Stimulated activated CD4-positive, alpha-beta T cell treated with anti-CD3 and anti-CD28 coated beads, TNF-alpha, amount 100 ng/mL, for 4 hours (primary cell): ENCODE measurements at regions not wholly inside any gene's neighbourhood (a gene's known extent, or its start where the extent isn't known, plus 50 kb on each side); places are given as distances from the start of the nearest gene placed in this dataset.

ENCODE experiments used
- DNase-seq, 3 experiments: peaks; one replicate each; pipeline ENCODE4 v3.0.0-alpha.2; 2020; ENCODE audit warnings: low read depth in 3 of 3

DNA sequence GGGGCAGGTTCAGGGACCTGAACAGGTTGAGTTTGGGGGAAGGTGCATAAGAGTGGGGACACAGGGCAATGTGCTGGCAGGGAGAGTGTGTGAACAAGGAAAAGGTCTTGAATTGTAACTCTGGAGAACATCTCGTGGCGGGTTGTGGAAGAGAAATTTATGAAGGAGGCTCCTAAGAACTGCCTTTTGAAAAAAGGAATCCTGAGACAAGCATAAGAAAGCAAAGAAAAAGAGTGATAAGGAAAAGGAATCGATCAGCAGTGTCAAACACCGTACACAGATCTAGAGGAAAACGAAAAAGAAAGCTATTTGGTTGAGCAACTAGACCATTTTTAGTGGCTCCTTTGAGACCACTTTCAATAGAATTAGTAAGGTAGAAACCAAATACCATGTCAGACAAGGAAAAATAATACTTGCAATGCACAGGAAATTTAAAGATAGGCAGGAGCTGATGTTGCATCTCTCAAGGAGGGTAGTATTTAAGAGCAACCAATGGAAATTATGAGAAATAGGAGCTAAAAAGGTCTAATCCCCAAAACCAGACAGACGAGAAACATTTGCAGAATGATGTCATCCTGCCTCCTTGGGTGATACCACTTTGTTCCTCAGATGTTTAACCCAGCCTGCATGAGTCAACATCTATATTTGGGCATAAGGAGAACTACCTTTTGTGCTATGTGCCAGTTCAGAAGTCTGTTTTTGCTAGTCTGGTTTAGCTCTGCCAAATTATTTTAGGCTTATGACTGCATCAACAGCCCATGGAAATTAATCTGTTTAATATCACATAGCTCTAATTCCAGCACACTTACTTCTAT is 64.5 kb upstream of the STK38L start:
- DNase-seq: no peak

DNA sequence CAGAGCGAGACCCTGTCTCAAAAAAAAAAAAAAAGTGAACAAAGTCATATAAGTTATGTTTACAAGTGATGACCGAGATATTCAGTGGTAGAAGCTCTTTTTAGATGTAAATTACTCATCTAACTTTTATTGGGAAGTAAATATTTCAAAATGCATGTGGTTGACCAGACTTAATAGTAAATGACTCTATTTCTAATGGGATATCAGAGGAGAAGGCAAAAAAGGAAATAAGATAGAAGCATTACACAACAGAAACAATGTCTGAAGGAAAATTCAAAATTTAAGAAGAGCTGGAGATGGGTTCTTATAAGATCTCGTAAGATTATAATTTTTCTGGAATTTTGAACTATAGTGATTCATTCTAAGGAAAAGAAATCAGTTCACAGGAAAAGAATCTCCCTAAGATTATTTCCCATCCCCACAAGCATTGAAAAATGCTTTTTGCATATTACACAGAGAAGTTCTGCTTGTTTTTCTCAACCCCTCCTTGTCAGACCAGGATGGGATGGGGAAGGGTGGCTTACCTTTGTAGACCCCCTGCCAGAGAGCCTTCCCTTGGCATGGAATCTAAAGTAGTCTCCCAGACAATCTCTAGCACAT is 63.1 kb upstream of the STK38L start:
- DNase-seq: no peak

DNA sequence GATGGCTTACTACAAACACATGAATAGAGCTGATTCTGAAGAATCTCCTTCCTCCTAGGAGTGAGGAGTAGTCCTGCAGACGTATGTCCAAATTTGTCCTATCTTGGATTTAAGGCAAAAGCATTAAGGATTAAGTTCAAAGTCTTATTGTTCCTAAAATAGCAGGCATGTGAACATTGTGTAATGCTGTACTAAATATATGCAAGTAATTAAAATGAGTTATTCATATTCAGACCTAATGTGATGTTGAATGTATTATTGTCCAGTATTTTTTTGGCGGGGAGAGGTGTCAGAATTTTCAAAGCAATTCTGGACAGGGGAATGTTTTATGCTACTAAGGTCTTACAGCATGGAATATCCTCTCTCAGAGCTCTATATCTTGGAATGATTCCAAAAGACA is 60.7 kb upstream of the STK38L start:
- no peak for DNase-seq

DNA sequence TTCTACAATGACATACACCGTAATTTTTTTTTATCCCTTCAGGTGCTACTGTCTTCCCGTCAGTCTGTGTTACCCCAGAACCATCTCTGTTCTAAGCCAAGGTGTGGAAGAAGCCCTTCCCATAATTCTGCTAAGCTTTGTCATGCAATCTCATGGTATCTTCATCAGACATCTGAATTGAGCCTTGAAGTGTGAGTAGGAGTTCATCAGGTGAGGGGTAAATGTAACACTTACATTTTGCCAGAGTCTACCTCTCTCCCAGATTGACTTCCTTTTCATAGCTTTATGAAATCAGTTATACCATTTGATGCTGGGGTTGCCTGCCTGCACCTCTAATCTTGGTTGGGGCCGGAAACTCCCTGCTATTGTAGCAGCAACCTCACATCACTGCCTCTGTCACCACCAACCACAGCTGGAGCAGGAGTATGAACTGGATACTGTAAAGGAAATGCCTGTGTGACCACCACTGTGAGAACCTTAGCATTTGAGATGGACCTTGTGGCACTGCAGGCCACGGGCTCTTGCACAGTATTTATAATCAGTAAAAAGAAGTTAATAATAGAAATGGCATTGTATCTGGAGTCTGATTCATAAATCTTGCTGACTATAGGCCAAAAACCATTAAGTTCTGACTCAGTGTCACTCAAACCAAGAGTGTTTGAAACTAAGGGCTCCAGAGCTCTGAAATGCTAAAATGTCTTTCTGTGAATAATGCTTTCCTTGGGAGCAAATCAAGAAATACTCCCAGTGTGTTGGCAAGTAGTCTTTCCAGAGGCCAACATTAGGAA is 58.7 kb upstream of the STK38L start:
- DNase-seq: no peak

DNA sequence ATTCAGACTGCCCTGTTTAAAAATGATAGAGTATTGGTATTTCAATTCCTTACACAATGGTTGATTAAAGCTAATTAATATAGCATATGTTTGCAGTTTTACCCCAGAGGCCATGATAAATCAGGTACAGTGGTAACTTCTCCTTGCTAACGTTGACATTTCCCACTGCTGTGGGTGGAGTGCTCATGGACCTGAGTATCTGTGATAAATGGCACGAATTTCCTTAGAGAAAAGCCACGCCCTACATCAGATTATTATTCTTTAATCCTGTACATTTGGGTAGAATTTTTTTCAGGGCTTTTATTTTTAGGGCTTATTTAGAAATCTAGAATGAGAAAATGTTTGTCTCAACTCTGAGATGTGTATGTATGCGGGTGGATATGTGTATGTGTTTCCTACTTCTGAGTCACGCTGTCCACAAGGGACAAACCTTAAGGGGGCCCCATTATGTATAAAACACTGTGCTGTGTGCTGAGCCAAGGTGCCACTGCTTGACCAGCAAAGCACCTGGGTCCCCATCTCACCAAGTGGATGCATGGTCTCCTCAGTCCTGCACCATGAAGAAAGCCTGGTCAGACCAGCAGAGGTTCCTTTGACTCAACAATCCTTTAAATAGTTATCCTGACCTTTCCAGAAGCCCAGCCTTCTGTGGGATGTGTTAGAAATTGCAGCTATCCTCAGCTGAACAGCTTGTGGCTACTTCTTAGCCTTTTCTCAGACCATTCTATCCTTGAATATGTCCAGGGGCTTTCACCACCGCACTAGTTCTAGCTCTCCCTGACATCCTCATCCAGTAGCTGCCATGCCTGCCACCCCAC is 57.9 kb upstream of the STK38L start:
- DNase-seq: no peak

DNA sequence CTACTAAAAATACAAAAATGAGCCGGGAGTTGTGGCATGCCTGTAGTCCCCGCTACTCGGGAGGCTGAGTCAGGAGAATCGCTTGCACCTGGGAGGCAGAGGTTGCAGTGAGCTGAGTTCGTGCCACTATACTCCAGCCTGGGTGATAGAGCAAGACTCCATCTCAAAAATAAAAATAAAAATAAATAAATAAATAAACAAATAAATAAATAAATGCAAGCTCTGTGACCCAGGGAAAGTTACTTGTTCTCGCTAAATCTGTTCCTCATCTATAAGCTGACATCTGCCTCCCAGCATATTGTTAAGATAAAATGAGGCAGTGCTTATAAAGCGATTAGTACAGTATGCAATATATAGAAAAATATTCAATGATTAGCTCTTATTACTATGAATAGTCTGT is 56.4 kb upstream of the STK38L start:
- DNase-seq: no peak

DNA sequence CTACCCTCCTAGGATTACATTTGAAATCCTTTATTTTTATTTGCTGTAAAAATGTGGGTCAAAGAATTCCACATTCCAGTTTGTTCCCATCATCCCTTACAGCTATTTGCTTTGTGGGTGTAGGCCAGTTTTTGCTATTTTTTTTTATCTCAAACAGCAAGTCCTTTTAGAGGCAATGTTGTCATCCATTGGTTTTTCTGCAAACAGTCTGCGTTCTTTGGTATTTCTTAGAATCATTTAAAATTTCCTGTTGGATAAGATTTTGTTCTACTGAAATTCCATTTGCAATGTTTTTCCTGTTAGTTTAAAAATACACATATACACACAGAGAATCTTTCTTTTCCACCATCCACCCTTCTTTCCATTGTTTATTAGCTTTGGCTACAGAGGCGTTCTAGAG is 53.3 kb upstream of the STK38L start:
- no peak for DNase-seq

DNA sequence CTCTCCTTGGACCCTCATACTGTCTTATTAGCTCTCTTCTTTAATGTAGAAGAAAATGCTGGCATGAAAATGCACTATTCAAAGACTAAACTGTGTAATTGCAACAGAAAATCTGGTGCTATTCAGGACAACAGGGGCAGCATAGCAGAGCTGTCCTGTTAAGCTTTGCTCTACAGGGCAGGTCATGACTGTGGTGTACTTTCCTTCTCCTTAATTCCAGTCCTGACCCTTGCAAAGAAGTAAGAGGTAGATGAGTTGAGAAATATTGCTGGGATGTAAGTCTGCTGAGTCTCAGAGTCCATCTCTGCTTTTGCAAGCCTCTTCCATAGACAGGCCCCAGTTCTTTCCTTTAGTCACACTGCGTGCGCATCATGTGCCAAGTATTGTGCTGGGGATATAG is 52.6 kb upstream of the STK38L start:
- no peak for DNase-seq

DNA sequence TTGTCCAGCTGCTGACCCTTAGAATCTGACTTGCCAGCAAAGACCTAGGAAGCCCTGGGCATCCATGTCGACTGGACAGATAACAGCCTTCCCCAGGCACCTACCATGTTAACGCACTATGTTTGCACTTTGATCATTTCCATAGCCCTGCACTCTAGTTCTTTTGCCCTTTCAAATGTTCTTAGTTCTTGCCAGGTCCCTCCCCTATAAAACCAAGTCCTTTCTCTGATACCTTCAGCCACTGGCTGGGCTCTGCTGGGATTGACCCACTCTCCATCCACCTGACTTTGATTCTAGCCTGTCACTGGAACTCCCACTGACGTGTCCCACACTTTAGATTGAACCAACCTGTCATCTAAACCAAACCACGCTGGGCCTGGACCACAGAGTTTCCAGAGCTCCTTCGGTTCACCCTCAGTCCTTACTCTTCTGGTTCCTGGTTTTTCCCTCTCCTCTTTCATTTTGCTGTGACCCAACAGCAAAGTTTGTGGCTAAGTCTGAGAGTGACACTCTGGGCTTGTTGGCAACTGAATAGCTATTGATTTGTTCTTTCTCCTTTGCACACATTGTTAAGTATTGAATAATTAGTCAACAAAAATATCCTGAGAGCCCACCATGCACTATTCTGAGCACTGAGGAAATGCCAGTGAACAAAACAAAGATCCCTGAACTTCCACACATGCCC is 51.8 kb upstream of the STK38L start:
- no peak for DNase-seq

DNA sequence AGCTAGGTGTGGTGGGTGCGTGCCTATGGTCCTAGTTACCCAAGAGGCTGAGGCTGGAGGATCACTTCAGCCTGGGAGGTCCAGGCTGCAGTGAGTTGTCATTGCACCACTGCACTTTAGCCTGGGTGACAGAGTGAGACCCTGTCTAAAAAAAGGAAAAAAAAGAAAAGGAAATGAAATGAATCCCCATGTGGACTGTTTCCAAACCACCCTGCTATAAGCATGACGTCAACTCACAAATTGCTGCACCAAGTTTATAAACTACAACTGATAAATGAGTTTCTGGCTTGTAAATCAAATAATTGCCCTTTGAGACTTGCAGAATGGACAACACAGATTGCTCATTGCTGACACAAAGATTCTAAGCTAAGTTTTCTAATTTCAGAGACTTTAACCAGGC is 51.0 kb upstream of the STK38L start:
- no peak for DNase-seq

DNA sequence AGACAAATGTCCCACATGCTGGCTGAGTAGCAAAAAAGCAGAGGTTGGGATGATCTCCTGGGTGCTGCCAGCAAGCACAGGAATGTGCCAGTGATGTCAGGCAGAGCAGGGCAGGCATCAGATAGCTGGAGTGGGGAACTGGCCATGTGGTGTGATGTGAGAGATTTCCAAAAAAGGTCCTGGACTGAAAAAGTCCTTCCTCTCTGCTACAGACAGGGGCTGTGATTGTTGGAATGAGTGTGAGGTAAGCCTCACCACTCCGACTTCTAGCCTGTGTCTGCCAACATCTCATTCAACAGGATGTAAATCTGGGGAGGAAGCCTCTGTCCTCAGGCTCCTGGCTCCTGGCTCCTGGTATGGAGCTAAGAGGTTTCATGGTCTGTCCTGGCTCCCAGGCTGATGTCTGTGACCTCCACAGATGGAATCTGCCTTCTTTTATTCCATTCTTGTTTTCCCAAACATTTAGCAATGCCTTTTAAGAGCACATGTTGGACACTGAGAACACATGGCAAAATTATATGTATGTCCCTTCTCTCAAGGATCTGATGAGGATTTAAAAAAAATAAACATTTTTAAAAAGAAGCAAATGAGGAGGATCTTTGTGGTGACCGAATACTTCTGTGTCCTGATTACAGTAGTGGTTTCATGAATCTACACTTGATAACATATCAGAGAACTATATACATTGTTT is 50.1 kb upstream of the STK38L start:
- no peak for DNase-seq
